ENCODE measurements at regions not wholly inside any gene's neighbourhood (a gene's known extent, or its start where the extent isn't known, plus 50 kb on each side); places are given as distances from the start of the nearest gene placed in this dataset.
A peak's percentile ranks its signal among the peaks of the same experiment; 100 is the strongest.
"Not testable (repeated sequence)": the region's sequence is repeated elsewhere in the genome, so short reads cannot be mapped to it uniquely, and the experiment has no call there.

- no peak for DNase-seq (ENCODE audit: extremely low read depth in 1 of 11, low read depth in 9 of 11, low spot score in 4 of 11)
These were observed 604.7 kb downstream of the UQCRFS1 start for GRCh38 chr19:28608292-28608691.

DNA sequence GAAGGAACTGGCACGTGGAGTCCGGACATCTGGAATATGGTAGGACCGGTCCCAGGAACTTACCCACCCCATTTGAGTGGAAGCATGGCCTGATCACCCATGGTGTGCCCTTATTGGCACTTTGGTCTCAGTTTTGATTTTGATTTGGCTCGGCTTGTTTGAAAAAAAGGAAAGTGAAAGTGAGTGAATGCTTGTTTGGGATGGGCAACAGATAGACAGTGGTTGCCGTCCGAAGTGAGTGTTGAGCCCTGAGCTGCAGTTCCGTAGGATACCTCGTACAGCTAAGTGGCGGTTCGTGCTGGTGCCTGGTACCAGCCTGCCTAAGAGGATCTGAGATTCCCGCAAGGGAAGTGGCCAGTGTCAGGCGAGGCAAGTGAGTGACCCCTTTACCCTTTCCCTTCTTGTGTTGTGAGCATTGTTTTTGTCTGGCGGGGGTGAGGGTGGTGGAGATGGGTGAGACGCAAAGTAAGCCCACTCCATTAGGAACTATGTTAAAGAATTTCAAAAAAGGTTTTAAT, 605.8 kb downstream of the UQCRFS1 start:
- no peak for DNase-seq (ENCODE audit: extremely low read depth in 1 of 11, low read depth in 9 of 11, low spot score in 4 of 11)

- no peak for DNase-seq (ENCODE audit: extremely low read depth in 1 of 11, low read depth in 9 of 11, low spot score in 4 of 11)
These were observed 606.5 kb downstream of the UQCRFS1 start for GRCh38 chr19:28606269-28607032.

GRCh38 chr19:28605501-28606268, 607.3 kb downstream of the UQCRFS1 start:
- DNase-seq (ENCODE audit: extremely low read depth in 1 of 11, low read depth in 9 of 11, low spot score in 4 of 11), result no peak

- no peak for DNase-seq (ENCODE audit: extremely low read depth in 1 of 11, low read depth in 9 of 11, low spot score in 4 of 11)
These were observed 609.5 kb downstream of the UQCRFS1 start for GRCh38 chr19:28603453-28603852.

DNA sequence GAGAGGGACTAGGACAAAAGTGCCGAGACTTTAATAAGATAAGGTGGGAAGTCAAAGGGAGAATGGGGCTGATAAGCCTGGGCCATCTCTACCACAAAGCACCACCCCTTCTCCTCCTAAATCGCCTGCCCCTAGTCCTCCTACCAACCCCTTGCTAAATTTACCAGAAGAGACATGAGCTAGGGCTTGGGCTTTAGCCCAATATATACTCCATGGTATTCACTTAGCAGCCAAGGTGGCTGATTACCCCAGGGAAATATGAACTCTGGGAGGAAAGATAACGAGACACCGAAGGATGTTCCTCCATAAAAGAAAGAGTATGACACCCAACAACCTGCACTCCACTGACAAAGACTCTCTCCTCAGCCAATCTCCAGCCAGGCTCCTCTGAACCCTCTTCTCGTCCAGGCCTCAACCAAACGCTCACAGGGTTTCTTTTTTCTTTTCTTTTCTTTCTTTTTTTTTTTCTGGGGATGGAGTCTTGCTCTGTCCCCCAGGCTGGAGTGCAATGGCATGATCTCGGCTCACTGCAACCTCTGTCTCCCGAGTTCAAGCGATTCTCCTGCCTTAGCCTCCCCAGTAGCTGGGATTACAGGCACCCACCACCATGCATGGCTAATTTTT, 610.2 kb downstream of the UQCRFS1 start:
- no peak for DNase-seq (ENCODE audit: extremely low read depth in 1 of 11, low read depth in 9 of 11, low spot score in 4 of 11)

- DNase-seq (ENCODE audit: extremely low read depth in 1 of 11, low read depth in 9 of 11, low spot score in 4 of 11), result no peak
These were observed 611.1 kb downstream of the UQCRFS1 start for GRCh38 chr19:28601723-28602440.

- DNase-seq (ENCODE audit: extremely low read depth in 1 of 11, low read depth in 9 of 11, low spot score in 4 of 11), result no peak
These were observed 614.1 kb downstream of the UQCRFS1 start for GRCh38 chr19:28598861-28599260.

GRCh38 chr19:28596561-28597071, 616.3 kb downstream of the UQCRFS1 start:
- peak in 9 of 11 donors; percentile 33 to 80 (median 58) for DNase-seq (ENCODE audit: extremely low read depth in 1 of 11, low read depth in 9 of 11, low spot score in 4 of 11)

DNA sequence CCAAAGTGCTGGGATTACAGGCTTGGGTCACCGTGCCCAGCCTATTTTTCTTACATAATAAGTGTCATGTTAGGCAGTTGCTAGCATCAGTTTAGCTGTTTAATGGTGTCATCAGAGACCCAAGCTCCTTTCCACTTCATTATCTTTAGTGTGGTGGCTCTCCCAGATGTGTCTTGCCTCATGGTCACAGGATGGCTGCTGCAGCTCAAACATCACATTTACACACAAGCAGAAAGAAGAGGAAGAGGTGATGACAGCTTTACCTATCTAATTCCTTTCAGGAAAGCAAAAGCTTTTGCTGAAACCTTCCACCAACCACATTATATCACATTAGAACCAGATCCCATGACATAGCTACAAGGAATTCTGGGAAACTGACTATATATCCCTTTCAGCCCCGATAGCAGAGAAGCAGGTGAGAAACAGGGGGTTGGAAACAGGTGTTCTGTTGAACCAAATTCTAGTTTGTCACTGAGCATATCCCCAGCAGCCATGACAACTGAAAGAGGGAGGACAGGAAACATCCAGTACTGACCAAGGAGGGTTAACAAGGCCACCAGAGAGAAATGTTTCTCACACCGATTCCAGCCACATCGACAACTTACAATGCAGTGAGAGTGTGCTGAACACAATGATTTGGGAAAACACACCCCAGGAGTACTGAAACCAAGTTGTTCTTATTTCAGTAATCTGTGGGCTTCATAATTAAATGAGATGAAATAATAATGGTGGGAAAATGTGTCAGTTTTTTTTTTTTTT, 617.0 kb downstream of the UQCRFS1 start:
- DNase-seq (ENCODE audit: extremely low read depth in 1 of 11, low read depth in 9 of 11, low spot score in 4 of 11), result peak in 1 of 11 donors; percentile 18

DNA sequence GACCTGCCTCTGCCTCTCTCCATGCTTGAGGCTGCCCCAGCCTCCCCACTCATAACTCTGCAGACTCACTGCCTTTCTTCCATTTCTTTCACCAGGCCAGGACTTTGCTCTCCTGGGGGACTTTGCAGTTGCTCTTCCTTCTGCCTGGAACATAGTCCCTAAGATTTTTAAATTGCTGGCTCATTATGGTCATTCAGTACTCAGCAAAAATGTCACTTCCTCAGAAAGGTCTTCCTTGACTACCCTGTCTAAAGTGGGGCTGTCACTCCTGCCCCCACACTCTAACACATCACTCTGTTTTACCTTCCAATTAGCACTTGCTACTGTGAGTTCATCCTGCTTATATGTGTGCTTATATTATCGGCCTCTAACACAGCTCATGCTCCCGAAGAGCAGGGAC, 618.2 kb downstream of the UQCRFS1 start:
- DNase-seq (ENCODE audit: extremely low read depth in 1 of 11, low read depth in 9 of 11, low spot score in 4 of 11), result no peak

DNA sequence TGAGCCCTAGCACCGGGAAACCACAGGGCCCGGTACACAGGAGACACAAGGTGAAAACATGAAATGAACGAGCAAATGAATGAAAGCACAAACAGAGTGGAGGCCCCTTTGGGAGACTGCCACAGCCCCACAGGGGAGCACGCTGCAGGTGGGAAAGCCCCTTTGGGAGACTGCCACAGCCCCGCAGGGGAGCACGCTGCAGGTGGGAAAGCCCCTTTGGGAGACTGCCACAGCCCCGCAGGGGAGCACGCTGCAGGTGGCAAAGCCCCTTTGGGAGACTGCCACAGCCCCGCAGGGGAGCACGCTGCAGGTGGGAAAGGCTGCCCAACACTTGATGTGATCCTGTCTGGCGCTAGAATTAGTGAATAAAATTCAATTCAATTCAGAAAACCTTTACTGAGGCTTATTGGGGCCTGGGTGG, 623.0 kb downstream of the UQCRFS1 start:
- DNase-seq (ENCODE audit: extremely low read depth in 1 of 11, low read depth in 9 of 11, low spot score in 4 of 11), result not testable (repeated sequence)

GRCh38 chr19:28586474-28586873, 626.5 kb downstream of the UQCRFS1 start:
- no peak for DNase-seq (ENCODE audit: extremely low read depth in 1 of 11, low read depth in 9 of 11, low spot score in 4 of 11)

- no peak for DNase-seq (ENCODE audit: extremely low read depth in 1 of 11, low read depth in 9 of 11, low spot score in 4 of 11)
These were observed 627.2 kb downstream of the UQCRFS1 start for GRCh38 chr19:28585796-28586195.

DNA sequence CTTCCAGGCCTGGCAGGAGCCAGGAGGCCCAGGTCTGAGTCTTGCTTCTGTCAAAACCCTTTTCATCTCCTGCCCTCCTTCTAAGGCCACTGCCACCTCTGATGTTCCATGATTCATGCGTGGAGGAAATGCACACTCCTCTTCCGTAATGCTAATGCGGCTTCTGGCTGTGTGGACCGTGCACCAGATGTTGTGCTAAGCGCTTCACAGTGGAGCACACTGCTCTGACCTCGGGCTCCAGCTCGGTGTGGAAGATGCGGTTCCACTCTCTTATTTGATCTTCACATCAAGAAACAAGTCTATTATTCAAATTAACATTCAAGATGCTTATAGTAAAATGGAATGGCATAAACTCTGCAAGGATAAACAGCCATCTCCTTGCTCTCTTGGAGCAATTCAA, 629.2 kb downstream of the UQCRFS1 start:
- no peak for DNase-seq (ENCODE audit: extremely low read depth in 1 of 11, low read depth in 9 of 11, low spot score in 4 of 11)

DNA sequence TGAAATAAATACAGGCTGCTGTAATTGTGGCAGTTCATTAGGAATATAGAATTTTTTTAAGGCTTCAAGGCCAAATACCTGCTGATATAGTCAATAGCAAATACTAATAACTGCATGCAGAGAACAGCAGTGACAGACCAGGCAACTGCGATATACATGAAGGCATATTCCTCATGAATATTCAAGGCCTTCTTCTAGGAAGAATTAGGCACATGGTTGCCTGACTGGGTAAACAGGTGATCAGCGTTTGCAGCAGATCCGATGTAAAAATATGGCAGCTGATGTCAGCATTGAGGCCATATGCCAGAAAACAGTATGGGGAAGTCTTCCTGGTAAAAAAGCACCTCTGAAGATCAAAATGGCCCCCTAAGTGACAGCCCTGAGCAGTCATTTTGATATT, 629.7 kb downstream of the UQCRFS1 start:
- no peak for DNase-seq (ENCODE audit: extremely low read depth in 1 of 11, low read depth in 9 of 11, low spot score in 4 of 11)

- DNase-seq (ENCODE audit: extremely low read depth in 1 of 11, low read depth in 9 of 11, low spot score in 4 of 11), result no peak
These were observed 630.2 kb downstream of the UQCRFS1 start for GRCh38 chr19:28582796-28583195.

DNA sequence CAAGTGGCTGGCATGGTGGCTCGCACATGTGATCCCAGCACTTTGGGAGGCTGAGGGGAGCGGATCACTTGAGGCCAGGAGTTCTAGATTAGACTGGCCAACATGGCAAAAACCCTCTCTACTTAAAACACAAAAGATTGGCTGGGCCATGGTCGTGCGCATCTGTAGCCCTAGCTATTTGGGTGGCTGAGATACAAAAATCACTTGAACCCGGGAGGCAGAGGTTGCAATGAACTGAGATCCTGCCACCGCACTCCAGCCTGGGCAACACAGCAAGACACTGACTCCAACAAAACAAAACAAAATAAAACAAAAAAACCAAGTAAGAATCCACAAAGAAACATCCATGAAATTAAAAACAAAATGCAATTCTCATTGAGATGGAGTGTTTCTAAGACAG, 630.6 kb downstream of the UQCRFS1 start:
- no peak for DNase-seq (ENCODE audit: extremely low read depth in 1 of 11, low read depth in 9 of 11, low spot score in 4 of 11)

DNA sequence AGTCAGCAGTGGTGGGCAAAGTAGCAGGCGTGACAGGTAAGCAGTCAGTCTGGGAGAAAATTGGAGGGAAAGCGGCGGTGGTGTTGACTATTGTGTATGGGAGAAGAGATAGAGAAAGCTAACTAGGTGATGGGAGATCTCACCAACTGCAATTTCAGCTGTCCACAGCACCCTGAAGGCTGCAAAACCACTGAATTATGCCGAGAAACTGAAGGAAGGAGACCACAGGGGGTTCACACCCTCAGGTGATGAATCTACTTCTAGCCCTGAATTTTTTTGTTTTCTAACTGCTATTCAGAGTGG, 631.5 kb downstream of the UQCRFS1 start:
- DNase-seq (ENCODE audit: extremely low read depth in 1 of 11, low read depth in 9 of 11, low spot score in 4 of 11), result no peak
